IPS-15b (cell line): ENCODE measurements at regions not wholly inside any gene's neighbourhood (a gene's known extent, or its start where the extent isn't known, plus 50 kb on each side); places are given as distances from the start of the nearest gene placed in this dataset.
"Not testable (repeated sequence)": the region's sequence is repeated elsewhere in the genome, so short reads cannot be mapped to it uniquely, and the experiment has no call there.

Experiments used
- H3K27me3 ChIP-seq: one replicate; pipeline ENCODE4 v1.6.1; 2013; ENCODE audit warnings: low read length; ENCODE audit not compliant: control insufficient read depth, insufficient read depth
- H3K36me3 ChIP-seq: one replicate; pipeline ENCODE4 v1.6.1; 2013; ENCODE audit warnings: low read length; ENCODE audit not compliant: control insufficient read depth, insufficient read depth
- H3K4me1 ChIP-seq: one replicate; pipeline ENCODE4 v1.6.1; 2013; ENCODE audit warnings: mild to moderate bottlenecking, low read length; ENCODE audit not compliant: control insufficient read depth, insufficient read depth
- H3K4me3 ChIP-seq: one replicate; pipeline ENCODE4 v1.5.1; 2013; ENCODE audit warnings: low read depth, low read length
- H3K9ac ChIP-seq: one replicate; pipeline ENCODE4 v1.6.1; 2013; ENCODE audit warnings: low read depth, mild to moderate bottlenecking, low read length
- H3K9me3 ChIP-seq: one replicate; pipeline ENCODE4 v1.6.1; 2013; ENCODE audit warnings: mild to moderate bottlenecking, low read length; ENCODE audit not compliant: control insufficient read depth, insufficient read depth

GRCh38 chr1:90361026-90361425 lies 356.1 kb downstream of the BARHL2 start:
- Histone ChIP-seq H3K4me1 (no peaks in the 10 kb centered on the region), H3K36me3 (no peaks in the 10 kb centered on the region), H3K4me3 (no peak overlapping the region), H3K9ac (no peak overlapping the region), H3K27me3 (no peaks in the 10 kb centered on the region), H3K9me3 (no peaks in the 10 kb centered on the region)

- no peaks in the 10 kb centered on the region for H3K9me3 ChIP-seq
- H3K4me1 ChIP-seq = no peaks in the 10 kb centered on the region
- H3K36me3 ChIP-seq = no peaks in the 10 kb centered on the region
- H3K9ac ChIP-seq = no peak overlapping the region
- no peak overlapping the region for H3K4me3 ChIP-seq
- H3K27me3 ChIP-seq = no peaks in the 10 kb centered on the region
Measured at GRCh38 chr1:90359994-90360393, 357.1 kb downstream of the BARHL2 start.

- Histone ChIP-seq H3K27me3 (no peaks in the 10 kb centered on the region), H3K9ac (no peak overlapping the region), H3K4me1 (no peaks in the 10 kb centered on the region), H3K4me3 (no peak overlapping the region), H3K9me3 (no peaks in the 10 kb centered on the region), H3K36me3 (no peaks in the 10 kb centered on the region)
Measured at GRCh38 chr1:90358448-90358847, 358.7 kb downstream of the BARHL2 start.

- no peaks in the 10 kb centered on the region for H3K4me1 ChIP-seq
- no peaks in the 10 kb centered on the region for H3K36me3 ChIP-seq
- H3K9ac ChIP-seq = no peak overlapping the region
Measured at GRCh38 chr1:90357995-90358394, 359.1 kb downstream of the BARHL2 start.

GRCh38 chr1:90356991-90357390 lies 360.1 kb downstream of the BARHL2 start:
- no peaks in the 10 kb centered on the region for H3K4me1 ChIP-seq
- H3K9ac ChIP-seq = no peak overlapping the region
- no peaks in the 10 kb centered on the region for H3K36me3 ChIP-seq
- H3K9me3 ChIP-seq = no peaks in the 10 kb centered on the region
- no peak overlapping the region for H3K4me3 ChIP-seq
- H3K27me3 ChIP-seq = no peaks in the 10 kb centered on the region

More at GRCh38 chr1:90357995-90358394, 359.1 kb downstream of the BARHL2 start:
- H3K9me3 ChIP-seq = no peaks in the 10 kb centered on the region
- no peak overlapping the region for H3K4me3 ChIP-seq
- H3K27me3 ChIP-seq = no peaks in the 10 kb centered on the region

GRCh38 chr1:90356101-90356500 lies 361.0 kb downstream of the BARHL2 start:
- H3K36me3 ChIP-seq = no peaks in the 10 kb centered on the region
- no peaks in the 10 kb centered on the region for H3K4me1 ChIP-seq
- no peaks in the 10 kb centered on the region for H3K27me3 ChIP-seq

GRCh38 chr1:90354704-90355103 lies 359.8 kb downstream of the ZNF326 start:
- Histone ChIP-seq H3K9ac (no peak overlapping the region), H3K36me3 (no peaks in the 10 kb centered on the region), H3K4me3 (no peak overlapping the region), H3K4me1 (no peaks in the 10 kb centered on the region), H3K27me3 (no peaks in the 10 kb centered on the region), H3K9me3 (no peaks in the 10 kb centered on the region)

More at GRCh38 chr1:90356101-90356500, 361.0 kb downstream of the BARHL2 start:
- no peak overlapping the region for H3K4me3 ChIP-seq
- no peak overlapping the region for H3K9ac ChIP-seq
- H3K9me3 ChIP-seq = no peaks in the 10 kb centered on the region

GRCh38 chr1:90351019-90351418 lies 356.1 kb downstream of the ZNF326 start:
- Histone ChIP-seq H3K4me3 (no peak overlapping the region), H3K27me3 (no peaks in the 10 kb centered on the region), H3K36me3 (no peaks in the 10 kb centered on the region), H3K9ac (no peak overlapping the region), H3K4me1 (no peaks in the 10 kb centered on the region), H3K9me3 (peaks cover 6% of the 10 kb centered on the region)

GRCh38 chr1:90349510-90349909 lies 354.6 kb downstream of the ZNF326 start:
- Histone ChIP-seq H3K9ac (no peak overlapping the region), H3K36me3 (no peaks in the 10 kb centered on the region), H3K4me1 (no peaks in the 10 kb centered on the region), H3K4me3 (no peak overlapping the region), H3K27me3 (no peaks in the 10 kb centered on the region), H3K9me3 (peaks cover 6% of the 10 kb centered on the region)

GRCh38 chr1:90348934-90349333 lies 354.0 kb downstream of the ZNF326 start:
- Histone ChIP-seq H3K9ac (no peak overlapping the region), H3K36me3 (no peaks in the 10 kb centered on the region), H3K4me3 (no peak overlapping the region), H3K4me1 (no peaks in the 10 kb centered on the region), H3K27me3 (no peaks in the 10 kb centered on the region), H3K9me3 (peaks cover 6% of the 10 kb centered on the region)

GRCh38 chr1:90348459-90348858 lies 353.5 kb downstream of the ZNF326 start:
- not testable (repeated sequence) for H3K9me3 ChIP-seq, H3K4me1 ChIP-seq, H3K4me3 ChIP-seq, H3K36me3 ChIP-seq, H3K27me3 ChIP-seq, H3K9ac ChIP-seq

GRCh38 chr1:90347366-90347765 lies 352.5 kb downstream of the ZNF326 start:
- Histone ChIP-seq H3K4me3 (no peak overlapping the region), H3K9me3 (peaks cover 6% of the 10 kb centered on the region), H3K27me3 (no peaks in the 10 kb centered on the region), H3K36me3 (no peaks in the 10 kb centered on the region), H3K4me1 (no peaks in the 10 kb centered on the region), H3K9ac (no peak overlapping the region)

- Histone ChIP-seq H3K9me3 (peaks cover 6% of the 10 kb centered on the region), H3K4me1 (no peaks in the 10 kb centered on the region), H3K4me3 (no peak overlapping the region), H3K9ac (no peak overlapping the region), H3K36me3 (no peaks in the 10 kb centered on the region), H3K27me3 (no peaks in the 10 kb centered on the region)
Measured at GRCh38 chr1:90346757-90347156, 351.8 kb downstream of the ZNF326 start.
